NCI-H345 treated with DMSO at 0.1 percent for 48 hours (cell line): ENCODE measurements at regions not wholly inside any gene's neighbourhood (a gene's known extent, or its start where the extent isn't known, plus 50 kb on each side); places are given as distances from the start of the nearest gene placed in this dataset.
"Not testable (repeated sequence)": the region's sequence is repeated elsewhere in the genome, so short reads cannot be mapped to it uniquely, and the experiment has no call there.

Experiments used
- DNase-seq: peaks from one replicate; lab custom pipeline; 2025; ENCODE audit not compliant: unreplicated experiment; lab: John Stamatoyannopoulos, UW

DNA sequence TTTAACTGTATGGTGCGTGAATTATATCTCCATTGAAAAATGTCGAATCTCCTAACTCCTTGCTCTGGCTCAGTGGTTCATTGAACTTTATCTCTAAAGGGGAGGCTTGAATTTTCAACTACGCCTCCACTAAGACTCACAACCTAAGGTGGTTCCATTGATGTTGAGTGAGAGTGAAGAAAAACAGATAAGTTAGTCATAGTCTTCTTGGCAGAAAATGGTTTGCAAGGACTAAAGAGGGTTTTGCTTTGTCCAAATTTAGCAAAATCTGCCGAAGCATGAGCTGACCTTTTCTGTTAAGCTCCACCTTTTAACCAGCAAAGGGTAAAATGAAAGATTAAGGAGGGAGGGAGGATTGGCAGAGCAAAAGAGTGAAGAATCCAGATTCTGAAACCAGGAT lies 290.2 kb upstream of the SPTLC3 start:
- DNase-seq = no peak

DNA sequence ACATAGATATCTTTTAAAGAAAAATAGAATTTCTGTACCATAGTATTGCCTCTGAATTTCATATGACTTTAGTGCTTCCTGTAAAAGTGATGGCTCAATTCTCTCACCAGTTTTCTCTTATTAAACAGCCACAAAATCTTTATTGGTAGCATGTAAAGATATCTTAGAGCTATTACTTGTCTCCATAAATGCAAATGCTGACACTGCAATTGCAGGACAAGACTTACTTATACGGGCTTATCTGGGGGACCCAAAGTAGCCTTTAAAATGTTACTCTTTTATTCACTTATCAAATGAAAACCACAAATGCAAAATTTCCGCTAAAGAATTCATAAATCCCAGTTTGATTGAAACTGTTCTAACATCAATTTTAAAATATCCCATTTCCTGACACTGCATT lies 287.1 kb upstream of the SPTLC3 start:
- DNase-seq = no peak

DNA sequence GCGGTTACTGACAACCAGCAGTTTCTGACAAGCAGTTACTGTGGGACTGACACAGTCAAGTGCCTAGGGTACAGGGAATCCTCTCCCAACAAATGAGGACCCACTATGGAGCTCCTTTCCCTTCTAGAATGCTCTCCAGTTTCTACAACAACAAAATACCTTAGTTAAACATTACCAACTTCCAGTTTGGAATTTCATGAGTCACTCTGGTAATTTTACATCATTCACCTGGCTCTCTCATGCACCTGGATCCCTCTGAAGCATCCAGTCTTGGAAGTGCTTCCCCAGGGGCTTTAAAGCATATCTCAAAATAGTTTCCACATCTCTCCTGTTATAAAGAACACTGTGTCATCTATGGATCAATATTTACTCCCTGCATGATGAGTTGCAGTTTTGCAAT lies 286.7 kb upstream of the SPTLC3 start:
- DNase-seq = no peak

DNA sequence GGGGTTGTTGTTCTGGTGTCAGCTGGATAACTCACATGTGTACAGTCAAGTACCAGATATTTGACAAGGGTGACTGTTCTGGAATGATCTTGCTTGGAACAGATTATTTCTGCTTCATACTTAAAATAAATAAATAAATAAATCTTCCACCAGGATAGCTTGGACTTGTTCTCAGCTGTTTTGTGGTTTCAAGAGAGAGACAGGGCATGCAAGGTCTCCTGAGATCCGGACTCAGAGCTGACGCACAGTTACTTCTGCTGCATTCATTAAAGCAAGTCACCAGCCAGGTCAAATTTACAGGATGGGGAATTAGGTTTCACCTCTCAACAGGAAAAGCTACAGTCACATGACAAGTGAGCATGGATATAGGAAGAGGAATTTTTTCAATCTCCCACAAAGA lies 285.0 kb upstream of the SPTLC3 start:
- DNase-seq = no peak

DNA sequence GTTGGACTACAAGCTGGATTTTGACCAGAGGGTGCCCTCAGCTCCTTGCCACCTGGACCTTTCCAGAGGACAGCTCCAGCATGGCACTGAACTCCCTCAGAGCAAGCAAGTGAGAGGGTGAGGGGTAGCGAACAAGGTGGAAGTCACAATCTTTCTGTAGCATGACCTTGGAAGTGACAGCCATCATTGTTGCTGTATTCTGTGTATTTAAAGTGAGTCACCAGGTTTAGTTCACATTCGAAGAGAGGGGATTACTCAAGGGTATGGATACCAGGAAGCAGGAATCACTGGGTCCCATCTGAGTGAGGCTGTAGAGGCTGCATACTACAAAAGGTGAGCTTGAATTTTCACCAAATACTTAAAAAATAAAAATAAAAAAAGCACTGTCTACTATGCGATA lies 280.0 kb upstream of the SPTLC3 start:
- no peak for DNase-seq

DNA sequence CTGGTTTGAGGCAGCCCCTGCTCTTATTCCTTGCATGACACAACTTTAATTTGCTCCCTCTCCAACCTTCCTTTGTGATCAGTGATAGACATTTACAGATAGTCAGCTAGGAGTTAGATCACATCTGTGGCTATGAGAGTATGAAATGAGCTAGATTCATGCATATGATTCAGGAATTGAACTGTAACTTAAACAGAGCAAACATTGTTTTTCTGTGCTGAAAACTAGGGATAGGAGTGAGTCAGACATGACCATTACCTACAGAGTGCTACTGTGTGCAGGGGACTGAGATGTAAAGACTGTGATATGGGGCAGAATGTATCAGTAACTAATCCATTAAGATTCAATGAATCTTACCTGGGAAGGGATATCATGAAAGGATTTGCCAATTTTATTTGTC lies 279.4 kb upstream of the SPTLC3 start:
- no peak for DNase-seq

DNA sequence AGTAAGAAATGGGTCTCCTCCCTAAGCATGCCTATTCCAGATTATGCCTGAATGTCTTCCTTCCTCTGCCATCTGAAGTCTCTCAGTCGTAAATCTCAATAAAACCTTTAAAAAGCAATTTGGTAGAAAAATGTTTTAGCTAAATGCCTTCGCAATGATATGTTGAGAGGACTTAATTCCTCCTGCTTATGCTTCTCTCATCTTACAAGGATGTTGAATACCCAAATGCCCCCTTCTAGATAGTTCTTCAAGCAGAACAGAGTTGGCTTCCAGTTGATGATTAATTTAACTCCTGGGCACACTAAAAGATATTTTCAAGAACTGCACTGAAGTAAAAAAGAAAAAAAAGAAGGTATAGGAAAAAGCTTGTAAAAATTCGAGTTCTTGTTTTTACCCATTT lies 275.0 kb upstream of the SPTLC3 start:
- DNase-seq = no peak

DNA sequence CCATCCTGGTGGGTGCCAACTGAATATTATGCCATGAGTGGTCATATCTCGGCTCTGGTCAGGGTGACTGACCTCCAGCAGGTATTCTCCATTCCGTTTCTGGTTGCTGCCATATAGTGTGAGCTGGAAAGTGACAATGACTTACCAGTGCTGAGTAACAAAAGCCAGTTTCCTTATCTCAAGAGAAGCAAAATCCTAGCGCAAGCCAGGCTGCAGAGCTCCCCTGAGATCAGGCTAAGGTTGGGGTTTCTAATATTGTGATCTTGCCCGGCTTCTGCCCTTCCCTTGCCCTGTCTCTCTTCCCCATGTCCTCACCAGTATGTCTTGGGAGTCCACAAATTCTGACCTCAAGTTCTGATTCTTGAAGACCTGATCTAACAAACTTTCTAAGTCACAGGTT lies 271.3 kb upstream of the SPTLC3 start:
- DNase-seq = no peak

DNA sequence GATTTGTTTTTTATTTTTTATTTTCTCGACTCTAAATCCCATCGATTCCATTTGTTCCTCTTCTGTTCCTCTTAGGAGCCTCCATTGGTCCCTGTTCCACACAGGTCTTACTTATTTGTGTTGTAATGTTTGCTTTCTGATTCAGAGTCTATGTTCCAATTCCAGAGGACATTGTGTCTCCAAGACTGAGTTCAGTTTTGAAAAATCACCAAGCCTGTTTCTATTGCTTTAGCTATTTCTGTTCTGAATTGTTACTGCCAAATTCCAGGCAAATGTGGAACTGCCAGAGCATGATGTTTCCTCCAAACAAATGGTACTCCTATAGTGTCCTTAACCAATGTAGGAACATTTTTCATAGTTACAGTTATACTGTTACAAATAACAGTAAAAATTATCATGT lies 270.9 kb upstream of the SPTLC3 start:
- no peak for DNase-seq

DNA sequence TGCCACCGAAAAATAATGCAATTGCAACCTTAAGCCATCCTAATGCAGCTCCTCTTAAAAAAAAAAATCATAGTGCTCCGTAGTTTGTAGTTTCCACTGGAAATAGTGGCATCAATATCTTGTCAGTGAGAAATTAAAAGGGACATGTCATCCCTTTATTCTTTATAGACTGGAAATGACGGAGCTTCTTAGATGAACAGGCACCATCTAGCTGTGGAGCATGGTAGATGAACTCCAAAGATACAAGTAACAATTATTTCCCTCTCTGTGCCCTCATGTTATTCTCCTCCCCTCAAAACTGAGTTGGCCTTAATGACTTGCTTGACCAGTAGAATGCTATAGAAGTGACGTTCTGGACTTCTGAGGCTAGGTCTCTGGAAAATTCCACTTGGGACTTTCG lies 268.1 kb upstream of the SPTLC3 start:
- DNase-seq = no peak

DNA sequence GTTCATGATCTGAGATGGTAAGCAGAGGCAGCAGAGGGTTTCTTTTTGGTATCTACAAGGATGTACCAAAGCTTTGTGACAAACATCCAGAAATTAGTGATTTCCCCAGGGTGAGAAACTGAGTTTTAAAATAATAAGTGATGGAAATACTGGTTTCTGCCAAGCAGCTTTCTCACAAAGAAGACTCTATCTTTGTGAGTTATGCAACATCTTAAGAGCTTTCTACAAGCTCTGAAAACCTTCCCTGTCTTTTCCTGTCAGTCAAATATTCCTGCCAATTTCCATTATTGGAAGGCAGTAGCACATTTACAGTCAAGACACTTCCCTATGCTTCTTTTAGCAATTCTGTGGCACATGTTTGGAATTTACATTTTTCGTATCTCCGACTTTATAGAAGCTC lies 264.7 kb upstream of the SPTLC3 start:
- DNase-seq = no peak

DNA sequence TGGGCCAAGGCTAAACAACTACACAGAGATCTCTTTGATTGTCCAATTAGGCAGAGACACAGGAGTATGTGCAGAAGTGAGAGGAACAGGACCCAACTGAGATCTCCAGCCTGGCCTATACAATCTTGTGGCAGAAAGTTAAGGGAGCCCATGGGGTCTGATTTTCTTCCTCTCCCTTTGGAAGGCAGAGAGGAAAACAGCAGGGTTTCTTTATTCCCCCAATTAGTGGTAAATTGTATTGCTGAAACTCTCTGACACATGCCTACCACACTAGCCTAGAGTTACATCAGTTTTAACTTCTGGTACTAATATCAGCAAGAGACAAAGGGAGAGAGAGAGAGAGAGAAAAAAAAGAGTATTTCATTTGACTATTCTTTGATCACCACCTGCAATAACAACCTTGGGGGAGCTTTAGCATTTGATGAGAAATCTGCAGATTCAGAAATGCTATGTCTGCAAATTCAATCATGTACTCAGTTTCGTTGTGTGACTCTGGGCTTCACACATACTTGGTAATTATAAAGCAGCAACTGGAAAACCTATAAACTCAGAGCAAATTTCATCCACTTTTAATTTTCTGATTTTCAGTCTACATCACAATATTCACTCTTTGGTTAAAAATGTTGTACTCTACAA lies 260.3 kb upstream of the SPTLC3 start:
- no peak for DNase-seq

DNA sequence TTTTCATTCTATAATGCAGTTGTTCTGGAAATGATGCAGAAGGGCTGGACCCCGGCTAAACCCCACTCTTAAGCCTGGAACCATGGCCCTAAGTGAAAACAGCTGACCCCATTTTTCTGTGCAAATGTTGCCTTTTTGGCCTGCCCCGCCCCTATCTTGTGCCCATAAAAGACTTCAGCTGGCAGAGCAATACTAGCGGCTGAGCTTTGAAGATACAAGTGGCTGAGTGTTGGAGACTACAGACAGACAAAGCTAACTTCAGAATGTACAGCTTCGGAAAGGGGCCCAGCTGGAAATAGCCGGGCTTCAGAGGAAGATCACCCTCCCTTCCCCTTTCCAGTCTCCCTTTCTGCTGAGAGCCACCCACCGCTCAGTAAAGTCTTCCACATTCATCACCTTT lies 258.6 kb upstream of the SPTLC3 start:
- no peak for DNase-seq

DNA sequence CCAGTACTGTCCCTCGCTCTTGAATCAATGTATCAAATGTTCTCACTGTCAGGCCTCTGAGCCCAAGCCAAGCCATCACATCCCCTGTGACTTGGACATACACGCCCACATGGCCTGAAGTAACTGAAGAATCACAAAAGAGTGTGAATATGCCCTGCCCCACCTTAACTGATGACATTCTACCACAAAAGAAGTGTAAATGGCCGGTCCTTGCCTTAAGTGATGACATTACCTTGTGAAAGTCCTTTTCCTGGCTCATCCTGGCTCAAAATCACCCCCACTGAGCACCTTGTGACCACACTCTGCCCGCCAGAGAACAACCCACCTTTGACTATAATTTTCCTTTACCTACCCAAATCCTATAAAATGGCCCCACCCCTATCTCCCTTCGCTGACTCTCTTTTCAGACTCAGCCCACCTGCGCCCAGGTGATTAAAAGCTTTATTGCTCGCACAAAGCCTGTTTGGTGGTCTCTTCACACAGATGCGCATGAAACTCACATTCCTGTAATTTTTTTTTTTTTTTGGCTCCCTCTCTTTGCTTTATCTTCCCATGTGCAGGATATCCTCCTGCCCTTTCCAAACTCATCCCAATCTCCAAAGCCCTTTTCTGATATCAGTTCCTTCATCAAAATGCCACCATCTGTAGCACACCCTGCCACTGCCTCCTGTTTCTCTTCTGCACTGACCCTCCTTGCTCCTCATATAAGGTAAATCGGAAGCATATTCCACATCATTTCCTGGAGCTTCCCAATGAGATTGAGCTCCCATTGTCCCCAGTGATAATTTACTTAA lies 255.7 kb upstream of the SPTLC3 start:
- DNase-seq = not testable (repeated sequence)

DNA sequence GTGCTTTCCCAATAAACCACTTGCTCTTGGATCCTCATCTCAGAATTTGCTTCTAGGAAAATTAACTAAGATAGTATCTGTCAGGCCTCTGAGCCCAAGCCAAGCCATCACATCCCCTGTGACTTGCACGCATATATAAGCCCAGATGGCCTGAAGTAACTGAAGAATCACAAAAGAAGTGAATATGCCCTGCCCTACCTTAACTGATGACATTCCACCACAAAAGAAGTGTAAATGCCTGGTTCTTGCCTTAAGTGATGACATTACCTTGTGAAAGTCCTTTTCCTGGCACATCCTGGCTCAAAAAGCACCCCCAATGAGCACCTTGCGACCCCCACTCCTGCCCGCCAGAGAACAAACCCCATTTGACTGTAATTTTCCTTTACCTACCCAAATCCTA lies 255.0 kb upstream of the SPTLC3 start:
- DNase-seq = not testable (repeated sequence)

DNA sequence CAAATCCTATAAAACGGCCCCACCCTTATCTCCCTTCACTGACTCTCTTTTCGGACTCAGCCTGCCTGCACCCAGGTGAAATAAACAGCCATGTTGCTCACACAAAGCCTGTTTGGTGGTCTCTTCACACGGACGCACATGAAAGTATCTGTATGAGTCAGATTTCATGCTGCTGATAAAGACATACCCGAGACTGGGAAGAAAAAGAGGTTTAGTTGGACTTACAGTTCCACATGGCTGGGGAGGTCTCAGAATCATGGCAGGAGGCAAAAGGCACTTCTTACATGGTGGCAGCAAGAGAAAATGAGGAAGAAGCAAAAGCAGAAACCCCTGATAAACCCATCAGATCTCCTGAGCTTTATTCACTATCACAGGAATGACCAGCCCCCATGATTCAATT lies 249.3 kb upstream of the SPTLC3 start:
- DNase-seq = not testable (repeated sequence)

DNA sequence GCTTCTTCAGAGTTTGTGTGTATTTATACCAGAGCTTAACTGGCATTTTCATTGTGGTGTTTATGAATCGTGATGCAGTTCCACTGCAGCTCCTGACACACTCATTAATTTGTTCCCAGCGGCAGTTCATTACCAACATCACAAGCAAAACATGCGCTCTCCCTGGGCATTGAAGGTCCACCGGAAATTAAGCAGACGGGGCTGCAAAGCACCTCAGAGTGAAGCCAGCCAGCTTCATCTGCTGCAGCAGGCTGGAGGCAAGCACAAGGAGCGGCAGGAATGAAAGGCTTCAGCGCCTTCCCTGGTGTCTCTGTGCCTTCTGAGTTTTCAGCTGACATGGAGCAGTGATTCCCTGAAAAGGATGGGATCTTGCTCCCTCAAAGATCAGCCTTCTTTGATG lies 246.0 kb upstream of the SPTLC3 start:
- DNase-seq = no peak

DNA sequence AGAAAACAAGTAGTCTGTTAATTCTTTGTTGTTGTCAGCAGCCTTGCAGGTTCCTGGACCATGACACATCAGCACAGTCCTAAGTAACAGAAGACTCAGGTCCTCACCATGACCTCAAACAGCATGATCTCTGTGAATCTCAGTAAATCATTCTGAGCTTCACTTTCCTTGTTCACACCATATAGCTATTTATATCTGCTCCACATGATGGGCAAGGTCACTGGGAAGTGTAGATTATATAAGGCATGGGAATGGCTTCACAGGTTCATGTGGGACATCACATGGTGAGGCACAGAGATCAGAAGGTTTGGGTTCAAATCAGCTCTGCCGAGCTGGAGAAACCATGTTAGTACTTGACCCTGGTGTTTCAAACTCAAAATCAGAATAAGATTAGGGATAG lies 245.4 kb upstream of the SPTLC3 start:
- no peak for DNase-seq

DNA sequence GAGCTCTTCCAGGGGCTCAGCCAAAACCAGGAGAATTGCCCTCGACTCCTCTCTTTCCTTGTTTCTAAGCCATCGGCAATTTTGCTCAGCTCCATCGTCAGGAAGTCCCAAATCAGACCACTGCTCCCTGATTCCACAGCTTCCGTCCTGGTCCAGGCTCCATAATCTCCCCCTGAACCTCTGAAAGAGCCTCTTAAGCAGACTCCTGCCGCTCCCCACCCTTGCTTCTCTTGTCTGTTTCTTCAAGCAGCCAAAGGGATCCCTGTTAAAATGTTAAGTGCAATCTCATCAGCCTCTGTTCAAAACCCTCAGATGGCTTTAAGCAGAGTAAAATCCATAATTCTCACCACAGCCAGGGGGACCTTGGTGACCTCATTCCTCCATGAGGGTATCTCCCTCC lies 244.7 kb upstream of the SPTLC3 start:
- DNase-seq = no peak

DNA sequence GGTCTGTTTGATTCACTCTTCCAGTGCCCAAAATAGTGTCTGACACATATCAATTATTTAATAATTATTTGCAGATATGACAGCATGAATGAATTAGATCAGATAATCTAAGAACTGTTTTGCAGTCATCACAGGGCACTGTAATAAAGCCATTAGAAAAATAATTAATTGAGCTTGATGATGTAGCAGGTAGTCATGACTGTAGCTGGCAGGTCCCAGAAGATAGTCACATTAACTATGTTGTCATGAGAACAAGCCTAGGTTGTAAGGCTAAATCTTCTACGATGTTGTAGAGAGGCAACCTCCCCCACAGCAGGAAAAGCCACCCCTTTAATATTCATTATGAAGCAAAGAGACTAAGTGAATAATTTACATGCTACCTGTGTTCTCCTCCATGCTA lies 243.9 kb upstream of the SPTLC3 start:
- no peak for DNase-seq

DNA sequence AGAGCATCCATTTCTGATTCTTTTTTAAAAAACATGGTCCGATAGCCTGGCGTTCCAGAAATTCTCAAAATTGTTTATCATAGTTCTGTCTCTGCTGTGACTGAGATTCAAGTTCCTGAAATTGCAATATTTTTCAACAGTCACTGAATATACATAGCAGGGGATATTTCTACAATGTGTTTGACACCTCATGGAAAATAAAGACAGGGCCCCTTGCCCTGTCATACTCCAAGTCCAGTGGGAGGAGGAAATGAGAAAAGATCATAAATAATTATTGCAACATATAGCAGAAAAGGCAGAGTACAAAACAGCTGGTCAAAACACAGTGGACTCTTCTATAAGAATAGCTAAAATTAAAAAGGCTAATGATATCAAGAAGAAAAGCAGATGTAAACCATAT lies 234.8 kb upstream of the SPTLC3 start:
- no peak for DNase-seq

DNA sequence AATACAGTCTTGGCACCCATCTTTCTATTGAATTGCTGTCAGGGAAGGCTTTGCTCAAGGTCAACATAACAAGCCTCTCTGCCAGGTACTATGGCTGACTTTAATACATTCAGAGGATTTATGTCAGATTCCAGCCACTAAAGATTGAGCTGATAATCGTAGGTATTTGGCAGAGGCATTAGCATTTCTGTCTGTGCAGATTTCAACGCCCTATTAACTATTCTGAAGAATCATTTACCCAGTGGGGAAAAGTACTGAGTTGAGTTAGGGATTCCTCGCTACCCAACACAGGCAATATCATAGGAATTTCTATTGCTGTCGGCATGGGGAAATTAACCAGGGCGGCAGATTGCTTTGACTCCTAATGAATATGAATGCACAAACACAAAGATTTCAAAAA lies 233.7 kb upstream of the SPTLC3 start:
- DNase-seq = no peak

DNA sequence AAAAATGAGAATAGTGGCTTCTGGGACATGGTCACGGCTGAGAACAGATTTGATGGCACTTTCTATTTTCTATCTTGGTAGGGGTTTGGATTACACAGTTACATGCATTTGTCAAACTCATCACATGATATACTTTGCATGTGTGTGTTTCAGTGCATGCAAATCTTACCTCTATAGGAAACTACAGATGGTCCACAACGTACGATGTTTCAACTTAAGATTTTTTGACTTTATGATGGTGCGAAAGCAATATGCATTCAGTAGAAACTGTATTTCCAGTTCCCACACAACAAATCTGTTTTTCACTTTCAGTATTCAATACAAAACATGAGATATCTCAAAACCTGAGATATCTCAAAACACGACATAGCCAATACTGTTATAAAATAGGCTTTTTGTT lies 231.8 kb upstream of the SPTLC3 start:
- DNase-seq = no peak
